ENCODE measurements at regions not wholly inside any gene's neighbourhood (a gene's known extent, or its start where the extent isn't known, plus 50 kb on each side); places are given as distances from the start of the nearest gene placed in this dataset.

DNA sequence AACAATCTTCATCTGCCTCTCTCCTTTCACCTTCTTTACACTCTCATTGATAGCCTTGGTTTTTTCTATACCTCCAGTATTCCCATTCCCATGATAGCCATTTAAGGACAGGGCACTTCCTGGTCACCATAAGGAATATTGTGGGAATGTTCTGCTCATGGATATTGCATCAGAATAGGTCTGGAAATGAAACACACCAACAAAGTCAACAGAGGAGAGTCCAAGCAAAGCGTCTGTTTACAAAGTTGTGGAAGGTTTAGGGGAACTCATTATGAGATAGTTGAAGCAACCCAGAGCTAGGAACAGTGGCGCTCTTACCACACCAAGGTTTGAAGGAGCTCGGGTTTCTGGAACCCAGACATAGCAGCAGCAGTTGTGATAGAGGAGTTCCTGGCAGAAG is 150.3 kb upstream of the TNP1 start:
- TF ChIP-seq CTCF (IDR thresholded peaks at IDR 0.05), result no peak
- H3K4me3 ChIP-seq (ENCODE audit: low read depth in 1 of 2, low read length in 1 of 2), result no peak overlapping the region
- no peaks in the 10 kb centered on the region for H3K27me3 ChIP-seq
- H3K4me1 ChIP-seq (ENCODE audit: control insufficient read depth in 1 of 2, insufficient read depth in 1 of 2, low read depth in 1 of 2, low read length in 1 of 2), result no peaks in the 10 kb centered on the region
- no peaks in the 10 kb centered on the region for H3K36me3 ChIP-seq
- no peaks in the 10 kb centered on the region for H3K9me3 ChIP-seq
- no peak overlapping the region for H3K27ac ChIP-seq

DNA sequence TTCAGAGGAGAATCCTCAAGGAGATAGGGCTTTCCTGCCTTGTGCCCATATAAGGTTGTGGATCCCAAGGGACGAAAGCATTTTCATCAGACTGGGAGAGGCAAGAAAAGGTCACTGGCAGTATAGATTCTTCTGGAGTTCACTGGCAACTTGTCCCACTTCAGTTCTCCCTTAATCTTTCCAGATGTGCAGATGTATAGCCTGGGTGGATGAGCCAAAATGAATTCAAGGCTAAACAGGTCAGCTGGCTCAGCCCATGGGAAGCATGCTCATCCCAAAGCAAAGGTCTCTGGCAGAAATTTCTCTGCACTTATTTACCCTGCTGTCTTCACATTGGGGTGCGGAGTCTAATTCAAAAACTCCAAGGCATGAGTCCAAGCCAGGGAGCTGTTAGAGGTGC is 148.9 kb upstream of the TNP1 start:
- Histone ChIP-seq H3K36me3 (no peaks in the 10 kb centered on the region), H3K27ac (no peak overlapping the region), H3K9me3 (no peaks in the 10 kb centered on the region), H3K27me3 (no peaks in the 10 kb centered on the region), H3K4me1 (ENCODE audit: control insufficient read depth in 1 of 2, insufficient read depth in 1 of 2, low read depth in 1 of 2, low read length in 1 of 2) (no peaks in the 10 kb centered on the region), H3K4me3 (ENCODE audit: low read depth in 1 of 2, low read length in 1 of 2) (no peak overlapping the region)
- TF ChIP-seq CTCF (IDR thresholded peaks at IDR 0.05), result no peak

- no peak for TF ChIP-seq CTCF (IDR thresholded peaks at IDR 0.05)
- H3K9me3 ChIP-seq, result no peaks in the 10 kb centered on the region
- H3K4me3 ChIP-seq (ENCODE audit: low read depth in 1 of 2, low read length in 1 of 2), result no peak overlapping the region
- H3K27ac ChIP-seq, result no peak overlapping the region
- no peaks in the 10 kb centered on the region for H3K36me3 ChIP-seq
- no peaks in the 10 kb centered on the region for H3K27me3 ChIP-seq
- no peaks in the 10 kb centered on the region for H3K4me1 ChIP-seq (ENCODE audit: control insufficient read depth in 1 of 2, insufficient read depth in 1 of 2, low read depth in 1 of 2, low read length in 1 of 2)
Observed at GRCh38 chr2:217006217-217006616, 146.4 kb upstream of the TNP1 start.

- no peaks in the 10 kb centered on the region for H3K27me3 ChIP-seq
- H3K4me3 ChIP-seq (ENCODE audit: low read depth in 1 of 2, low read length in 1 of 2), result no peak overlapping the region
- no peaks in the 10 kb centered on the region for H3K9me3 ChIP-seq
- no peaks in the 10 kb centered on the region for H3K4me1 ChIP-seq (ENCODE audit: control insufficient read depth in 1 of 2, insufficient read depth in 1 of 2, low read depth in 1 of 2, low read length in 1 of 2)
- no peaks in the 10 kb centered on the region for H3K36me3 ChIP-seq
- no peak for TF ChIP-seq CTCF (IDR thresholded peaks at IDR 0.05)
- H3K27ac ChIP-seq, result no peak overlapping the region
Observed at GRCh38 chr2:217004656-217005055, 144.8 kb upstream of the TNP1 start.

- no peaks in the 10 kb centered on the region for H3K9me3 ChIP-seq
- H3K27ac ChIP-seq, result no peak overlapping the region
- no peaks in the 10 kb centered on the region for H3K4me1 ChIP-seq (ENCODE audit: control insufficient read depth in 1 of 2, insufficient read depth in 1 of 2, low read depth in 1 of 2, low read length in 1 of 2)
- no peak for TF ChIP-seq CTCF (IDR thresholded peaks at IDR 0.05)
- no peaks in the 10 kb centered on the region for H3K27me3 ChIP-seq
- no peaks in the 10 kb centered on the region for H3K36me3 ChIP-seq
- no peak overlapping the region for H3K4me3 ChIP-seq (ENCODE audit: low read depth in 1 of 2, low read length in 1 of 2)
Observed at GRCh38 chr2:217001740-217002139, 141.9 kb upstream of the TNP1 start.

- Histone ChIP-seq H3K4me1 (ENCODE audit: control insufficient read depth in 1 of 2, insufficient read depth in 1 of 2, low read depth in 1 of 2, low read length in 1 of 2) (no peaks in the 10 kb centered on the region), H3K4me3 (ENCODE audit: low read depth in 1 of 2, low read length in 1 of 2) (no peak overlapping the region), H3K27ac (no peak overlapping the region), H3K9me3 (no peaks in the 10 kb centered on the region), H3K27me3 (no peaks in the 10 kb centered on the region), H3K36me3 (no peaks in the 10 kb centered on the region)
- no peak for TF ChIP-seq CTCF (IDR thresholded peaks at IDR 0.05)
Observed at GRCh38 chr2:217000406-217000805, 140.5 kb upstream of the TNP1 start.

All from neutrophil (primary cell).